Left ventricle myocardium inferior (tissue), 1 donor: ENCODE measurements at regions not wholly inside any gene's neighbourhood (a gene's known extent, or its start where the extent isn't known, plus 50 kb on each side); places are given as distances from the start of the nearest gene placed in this dataset.
"Not testable (repeated sequence)": the region's sequence is repeated elsewhere in the genome, so short reads cannot be mapped to it uniquely, and the experiment has no call there.

Experiments
- DNase-seq: peaks from one replicate; pipeline ENCODE4 v3.0.0-alpha.2; 2020
- H3K27ac ChIP-seq: fragments of 200-600 bp; replicated peaks from 2 replicates; pipeline ENCODE4 v1.8.0; 2021
- H3K27me3 ChIP-seq: fragments of 200-600 bp; 2 replicates; pipeline ENCODE4 v1.8.0; 2021; ENCODE audit warnings: low read depth
- H3K36me3 ChIP-seq: fragments of 200-600 bp; 2 replicates; pipeline ENCODE4 v1.8.0; 2021
- H3K4me1 ChIP-seq: fragments of 200-600 bp; 2 replicates; pipeline ENCODE4 v1.8.0; 2021
- H3K4me3 ChIP-seq: fragments of 200-600 bp; 2 replicates; pipeline ENCODE4 v1.8.0; 2021; ENCODE audit warnings: mild to moderate bottlenecking, moderate library complexity
- H3K9me3 ChIP-seq: fragments of 200-600 bp; replicated peaks from 2 replicates; pipeline ENCODE4 v1.8.0; 2021
- intact Hi-C: fragments of 100-400 bp; cut with micrococcal nuclease; formaldehyde crosslinking; loops from one replicate; pipeline ENCODE4 v1.11.0; 2022
- TF ChIP-seq, protein P1 (sequence below): fragments of 200-600 bp; IDR thresholded peaks from 2 replicates; pipeline ENCODE4 v1.8.0; 2021; ENCODE audit warnings: antibody characterized with exemption, mild to moderate bottlenecking, borderline replicate concordance
- donor health status: DM: no; HTN: yes; CAD: no; lungs with severe emphysema.

DNA sequence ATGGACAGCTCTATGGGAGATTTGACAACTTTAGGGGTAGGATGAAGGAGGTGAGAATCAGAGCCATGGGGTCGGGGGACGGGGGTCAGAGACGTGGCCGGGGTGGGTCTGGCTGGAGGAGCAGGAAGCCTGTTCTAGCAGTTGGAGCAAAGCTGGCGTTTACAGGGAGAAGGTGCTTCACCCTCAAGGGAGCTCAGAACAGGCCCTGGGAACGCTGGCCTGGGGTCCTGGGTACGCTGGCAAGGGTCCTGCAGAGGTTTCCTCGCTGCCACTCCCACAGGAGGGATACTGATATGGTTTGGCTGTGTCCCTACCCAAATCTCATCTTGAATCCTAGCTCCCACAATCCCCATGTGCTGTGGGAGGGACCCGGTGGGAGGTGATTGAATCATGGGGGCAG lies 205.0 kb upstream of the ARL4C start:
- H3K27me3 ChIP-seq = peaks cover 5% of the 10 kb centered on the region
- peaks cover 18% of the 10 kb centered on the region for H3K9me3 ChIP-seq
- H3K4me1 ChIP-seq = no peaks in the 10 kb centered on the region
- DNase-seq = no peak
- no peaks in the 10 kb centered on the region for H3K36me3 ChIP-seq
- no peak overlapping the region for H3K27ac ChIP-seq
- H3K4me3 ChIP-seq = no peak overlapping the region
- intact Hi-C loops = no loop called here
- TF ChIP-seq, protein P1, sequence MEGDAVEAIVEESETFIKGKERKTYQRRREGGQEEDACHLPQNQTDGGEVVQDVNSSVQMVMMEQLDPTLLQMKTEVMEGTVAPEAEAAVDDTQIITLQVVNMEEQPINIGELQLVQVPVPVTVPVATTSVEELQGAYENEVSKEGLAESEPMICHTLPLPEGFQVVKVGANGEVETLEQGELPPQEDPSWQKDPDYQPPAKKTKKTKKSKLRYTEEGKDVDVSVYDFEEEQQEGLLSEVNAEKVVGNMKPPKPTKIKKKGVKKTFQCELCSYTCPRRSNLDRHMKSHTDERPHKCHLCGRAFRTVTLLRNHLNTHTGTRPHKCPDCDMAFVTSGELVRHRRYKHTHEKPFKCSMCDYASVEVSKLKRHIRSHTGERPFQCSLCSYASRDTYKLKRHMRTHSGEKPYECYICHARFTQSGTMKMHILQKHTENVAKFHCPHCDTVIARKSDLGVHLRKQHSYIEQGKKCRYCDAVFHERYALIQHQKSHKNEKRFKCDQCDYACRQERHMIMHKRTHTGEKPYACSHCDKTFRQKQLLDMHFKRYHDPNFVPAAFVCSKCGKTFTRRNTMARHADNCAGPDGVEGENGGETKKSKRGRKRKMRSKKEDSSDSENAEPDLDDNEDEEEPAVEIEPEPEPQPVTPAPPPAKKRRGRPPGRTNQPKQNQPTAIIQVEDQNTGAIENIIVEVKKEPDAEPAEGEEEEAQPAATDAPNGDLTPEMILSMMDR = no peak

DNA sequence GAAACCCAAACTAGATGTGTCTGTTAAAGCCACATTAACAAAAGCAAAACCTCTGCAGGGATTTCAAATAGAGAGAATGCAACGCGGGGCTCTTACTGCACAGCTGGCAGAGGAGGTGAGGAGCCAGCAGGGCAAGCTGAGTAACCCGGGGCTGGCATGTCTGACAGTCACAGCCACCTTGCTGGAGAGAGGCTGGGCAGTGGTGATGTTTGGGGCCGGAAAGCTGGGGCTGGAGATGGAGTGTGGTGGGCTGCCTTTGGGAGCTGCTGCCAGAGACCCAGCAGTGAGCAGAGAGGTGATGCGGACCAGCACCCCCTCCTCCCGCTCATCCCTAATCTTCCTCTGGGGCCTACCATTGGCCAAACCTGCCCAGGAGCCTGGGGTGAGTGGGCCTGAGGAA lies 204.5 kb upstream of the ARL4C start:
- Histone ChIP-seq H3K27ac (no peak overlapping the region), H3K4me1 (no peaks in the 10 kb centered on the region), H3K4me3 (no peak overlapping the region), H3K36me3 (no peaks in the 10 kb centered on the region), H3K27me3 (peaks cover 5% of the 10 kb centered on the region), H3K9me3 (peaks cover 22% of the 10 kb centered on the region)
- intact Hi-C loops = no loop called here
- TF ChIP-seq, protein P1 = no peak
- DNase-seq = no peak

DNA sequence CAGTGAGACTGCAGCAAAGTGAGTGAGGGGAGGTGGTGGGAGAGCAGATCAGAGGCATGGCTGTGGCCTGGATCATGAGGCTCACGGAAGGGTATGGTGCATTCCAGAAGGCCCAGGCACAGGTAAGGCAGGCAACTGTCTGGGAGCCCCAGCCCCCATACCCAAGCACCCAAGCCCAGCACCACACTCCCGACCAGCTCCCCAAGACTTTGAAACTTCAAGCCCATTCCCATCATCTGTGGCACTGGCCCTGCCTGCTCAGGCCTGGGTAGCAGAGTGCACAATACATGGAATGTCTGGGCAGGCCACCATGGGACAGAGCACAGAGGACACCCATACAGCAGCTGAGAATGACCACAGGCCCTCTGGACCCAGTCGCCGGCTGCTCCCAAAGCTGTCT lies 202.6 kb upstream of the ARL4C start:
- Histone ChIP-seq H3K4me3 (no peak overlapping the region), H3K4me1 (no peaks in the 10 kb centered on the region), H3K27ac (no peak overlapping the region), H3K36me3 (no peaks in the 10 kb centered on the region), H3K27me3 (peaks cover 5% of the 10 kb centered on the region), H3K9me3 (peaks cover 40% of the 10 kb centered on the region)
- DNase-seq = no peak
- TF ChIP-seq, protein P1 = no peak
- intact Hi-C loops = no loop called here

DNA sequence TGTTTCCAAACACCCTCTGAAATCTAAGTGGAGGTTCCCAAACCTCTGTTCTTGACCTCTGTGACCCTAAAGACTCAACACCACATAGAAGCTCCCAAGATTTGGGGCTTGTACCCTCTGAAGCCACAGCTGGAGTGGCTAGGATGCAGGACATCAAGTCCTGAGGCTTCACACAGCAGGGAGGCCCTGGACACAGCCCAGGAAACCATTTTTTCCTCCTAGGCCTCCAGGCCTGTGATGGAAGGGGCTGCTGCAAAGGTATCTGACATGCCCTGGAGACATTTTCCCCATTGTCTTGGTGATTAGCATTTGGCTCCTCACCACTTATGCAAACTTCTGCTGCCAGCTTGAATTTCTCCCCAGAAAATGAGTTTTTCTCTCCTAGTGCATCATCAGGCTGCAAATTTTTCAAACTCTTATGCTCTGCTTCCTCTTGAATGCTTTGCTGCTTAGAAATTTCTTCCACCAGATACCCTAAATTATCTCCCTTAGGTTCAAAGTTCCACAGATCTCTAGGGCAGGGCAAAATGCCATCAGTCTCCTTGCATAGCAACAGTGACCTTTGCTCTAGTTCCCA lies 200.5 kb upstream of the ARL4C start:
- DNase-seq, H3K4me3 ChIP-seq, intact Hi-C loops, H3K27me3 ChIP-seq, H3K27ac ChIP-seq, H3K36me3 ChIP-seq, H3K4me1 ChIP-seq: not testable (repeated sequence)
- H3K9me3 ChIP-seq = peaks cover 40% of the 10 kb centered on the region

DNA sequence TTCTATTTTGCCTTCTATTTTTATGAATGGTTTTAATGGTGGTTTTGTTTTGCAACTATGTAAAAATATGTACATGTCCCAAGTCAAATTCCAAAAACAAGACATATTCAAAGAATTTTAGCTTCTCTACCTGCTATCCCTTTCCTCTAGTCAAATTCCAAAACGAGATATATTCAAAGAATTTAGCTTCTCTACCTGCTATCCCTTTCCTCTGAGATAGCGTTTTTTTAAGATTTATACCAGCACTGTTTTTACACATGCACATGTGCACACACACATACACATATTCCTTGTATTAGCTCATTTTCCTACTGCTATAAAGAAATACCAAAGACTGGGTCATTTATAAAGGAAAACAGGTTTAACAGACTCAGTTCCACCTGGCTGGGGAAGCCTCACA lies 199.1 kb upstream of the ARL4C start:
- TF ChIP-seq, protein P1 = no peak
- H3K9me3 ChIP-seq = peaks cover 40% of the 10 kb centered on the region
- H3K36me3 ChIP-seq = no peaks in the 10 kb centered on the region
- H3K27me3 ChIP-seq = no peaks in the 10 kb centered on the region
- peaks cover 3% of the 10 kb centered on the region for H3K4me1 ChIP-seq
- no peak for DNase-seq
- no peak overlapping the region for H3K4me3 ChIP-seq
- intact Hi-C loops = no loop called here
- H3K27ac ChIP-seq = no peak overlapping the region

DNA sequence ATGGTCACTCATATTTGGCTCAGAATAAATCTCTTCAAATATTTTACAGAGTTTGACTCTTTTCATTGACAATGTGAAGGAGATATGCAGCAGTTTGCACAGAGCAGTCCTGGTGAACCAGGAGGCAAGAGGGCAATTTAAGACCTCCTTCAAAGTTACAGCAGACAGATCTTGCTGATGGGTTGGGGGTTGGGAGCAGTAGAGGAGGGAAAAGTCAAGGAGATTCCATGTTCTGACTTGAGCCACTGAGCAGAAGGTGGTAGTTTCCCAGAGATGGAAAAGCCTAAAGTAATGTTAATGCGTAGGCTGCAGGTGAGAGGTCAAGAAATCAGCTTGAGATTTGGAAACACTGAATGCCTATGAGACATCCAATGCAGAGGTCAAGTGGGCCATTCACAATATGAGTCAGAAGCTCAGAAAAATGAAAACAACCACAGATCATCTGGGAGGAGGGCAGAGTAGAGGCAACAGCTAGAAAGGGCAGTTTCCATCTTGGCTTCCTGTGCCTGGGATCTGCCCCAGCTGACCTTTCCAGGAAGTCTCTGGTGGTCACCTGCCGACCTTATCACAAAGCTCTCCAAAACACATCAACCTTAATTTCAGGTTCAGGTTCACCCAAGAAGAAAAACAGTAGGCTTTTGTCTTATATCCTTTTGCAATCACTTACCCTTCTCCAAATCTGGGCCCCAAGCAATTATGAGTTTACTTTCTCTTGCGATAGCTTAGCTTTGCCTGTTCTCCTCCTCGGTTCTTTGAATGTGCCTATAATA lies 197.5 kb upstream of the ARL4C start:
- DNase-seq = no peak
- Histone ChIP-seq H3K27me3 (no peaks in the 10 kb centered on the region), H3K9me3 (peaks cover 40% of the 10 kb centered on the region), H3K4me3 (no peak overlapping the region), H3K4me1 (peaks cover 11% of the 10 kb centered on the region), H3K36me3 (no peaks in the 10 kb centered on the region), H3K27ac (no peak overlapping the region)
- intact Hi-C loops = no loop called here
- TF ChIP-seq, protein P1 = no peak

DNA sequence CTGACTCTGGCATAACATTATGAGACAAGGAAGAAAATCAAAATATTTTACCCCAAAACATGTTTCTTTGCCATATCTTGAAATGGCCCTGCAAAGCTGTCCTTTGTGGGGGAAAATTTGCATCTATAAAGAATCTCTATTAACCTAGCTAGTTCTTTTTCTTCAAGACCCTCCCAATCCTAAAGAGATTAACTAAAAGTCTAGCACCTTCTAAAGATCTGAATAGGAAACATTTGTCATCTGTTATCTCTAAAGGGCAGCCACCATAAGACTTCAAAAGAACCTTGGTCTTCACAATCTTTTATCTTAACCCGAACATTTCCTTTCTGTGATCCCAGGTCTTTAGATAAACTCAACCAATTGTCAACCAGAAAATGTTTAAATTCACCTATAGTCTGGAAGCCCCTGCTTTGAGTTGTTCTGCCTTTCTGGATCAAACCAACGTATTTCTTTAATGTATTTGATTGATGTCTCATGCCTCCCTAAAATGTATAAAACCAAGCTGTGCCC lies 196.9 kb upstream of the ARL4C start:
- H3K4me1 ChIP-seq = peaks cover 11% of the 10 kb centered on the region
- H3K36me3 ChIP-seq, H3K4me3 ChIP-seq, H3K27me3 ChIP-seq, H3K27ac ChIP-seq, DNase-seq, intact Hi-C loops: not testable (repeated sequence)
- peaks cover 40% of the 10 kb centered on the region for H3K9me3 ChIP-seq

DNA sequence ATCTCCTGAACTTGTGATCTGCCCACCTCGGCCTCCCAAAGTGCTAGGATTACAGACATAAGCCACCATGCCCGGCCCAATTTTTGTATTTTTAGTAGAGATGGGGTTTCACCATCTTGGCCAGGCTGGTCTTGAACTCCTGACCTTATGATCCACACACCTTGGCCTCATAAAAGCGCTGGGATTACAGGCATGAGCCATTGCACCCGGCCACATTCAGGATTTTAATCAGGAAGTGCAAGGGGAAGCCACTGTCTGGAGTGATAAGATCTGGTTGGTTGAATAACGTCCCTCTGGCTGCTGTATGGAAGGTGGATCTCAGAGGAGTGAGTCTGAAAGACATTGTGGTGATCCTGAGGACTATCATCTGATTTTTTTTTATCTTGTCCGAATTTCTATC lies 196.3 kb upstream of the ARL4C start:
- DNase-seq, intact Hi-C loops, H3K27ac ChIP-seq, H3K27me3 ChIP-seq, H3K36me3 ChIP-seq, H3K4me3 ChIP-seq: not testable (repeated sequence)
- peaks cover 36% of the 10 kb centered on the region for H3K9me3 ChIP-seq
- peaks cover 11% of the 10 kb centered on the region for H3K4me1 ChIP-seq
